DMS114 treated with DMSO at 0.1 percent for 48 hours (cell line): ENCODE measurements at regions not wholly inside any gene's neighbourhood (a gene's known extent, or its start where the extent isn't known, plus 50 kb on each side); places are given as distances from the start of the nearest gene placed in this dataset.

Experiments
- DNase-seq: peaks from one replicate; lab custom pipeline; 2025; ENCODE audit not compliant: unreplicated experiment; lab: John Stamatoyannopoulos, UW

DNA sequence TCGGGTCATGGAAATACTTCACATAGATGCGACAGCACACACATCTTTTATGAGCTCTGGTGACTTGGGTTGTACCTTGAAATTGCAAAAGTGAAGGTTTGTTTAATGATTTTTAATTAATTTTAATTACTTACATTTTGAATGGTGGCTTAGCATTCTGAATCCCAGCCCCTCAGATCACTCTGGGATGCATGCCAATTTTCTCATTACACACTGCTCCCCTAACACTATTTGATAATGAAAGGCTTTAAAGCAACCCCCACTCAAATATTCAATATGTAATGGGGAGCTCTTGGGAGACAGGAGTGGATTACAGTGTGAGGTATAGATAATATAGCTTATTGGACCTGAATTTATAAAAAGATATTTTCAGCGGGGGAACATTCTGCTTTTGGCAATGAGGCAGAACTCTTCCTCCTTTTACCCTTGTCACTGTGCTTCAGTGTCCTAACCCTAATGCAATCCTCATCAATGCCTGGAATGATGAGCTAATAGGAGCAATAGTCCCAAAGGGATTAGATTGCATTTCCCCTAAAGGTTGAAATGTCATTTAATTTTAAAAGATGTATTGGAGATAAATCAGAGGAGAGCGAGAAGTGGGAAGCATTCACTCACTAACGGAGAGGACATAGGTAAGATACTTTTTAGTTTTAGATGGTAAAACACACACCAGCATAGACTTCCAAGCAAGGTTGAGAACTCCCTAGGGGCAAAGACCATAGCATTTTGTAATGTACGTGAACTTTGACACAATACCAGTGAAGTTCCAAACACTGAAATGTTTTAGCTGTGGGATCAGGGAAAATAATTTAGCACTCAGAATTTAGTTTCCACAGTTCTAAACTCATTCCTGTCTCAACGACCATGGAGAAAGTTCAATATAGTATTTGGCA lies 384.1 kb upstream of the PLXNA2 start:
- no peak for DNase-seq

DNA sequence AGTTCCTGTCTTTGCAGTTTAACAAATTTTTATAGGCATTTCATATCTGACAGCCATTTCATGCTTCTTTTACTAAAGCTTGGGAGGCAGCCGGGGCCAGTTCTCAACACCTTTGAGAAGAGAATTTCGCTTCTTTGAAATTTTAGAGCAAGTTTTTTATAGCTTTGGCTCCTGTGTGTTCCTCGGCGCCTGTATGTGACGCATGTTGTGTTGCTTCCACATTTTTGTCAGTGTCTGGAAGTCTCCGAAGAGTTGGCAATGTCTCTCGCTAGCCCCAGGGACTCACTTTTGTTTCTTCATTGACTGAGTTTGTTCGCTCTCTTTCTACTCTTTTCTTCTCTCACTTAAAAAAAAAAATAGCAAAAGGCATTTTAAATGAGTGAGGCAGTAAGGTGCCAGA lies 386.9 kb upstream of the PLXNA2 start:
- no peak for DNase-seq

DNA sequence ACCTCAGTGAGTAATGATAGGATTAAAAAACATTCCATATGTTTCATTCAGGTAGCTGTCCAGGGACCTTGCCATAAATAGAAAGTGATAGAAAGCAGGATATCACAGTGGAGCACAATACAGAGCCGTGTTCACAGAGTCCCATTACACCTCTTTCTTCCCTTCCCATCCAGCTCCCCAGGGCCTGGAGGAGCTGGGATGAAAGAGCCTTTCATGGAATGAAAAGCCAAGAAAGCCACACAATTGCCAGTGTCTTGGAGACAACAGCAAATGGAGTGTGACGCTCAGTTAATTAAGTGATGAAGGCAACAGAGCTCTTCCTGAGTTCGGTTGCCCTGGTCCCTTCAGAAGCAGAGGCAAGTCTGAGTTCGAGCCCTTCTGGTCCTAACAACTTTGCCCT lies 387.3 kb upstream of the PLXNA2 start:
- no peak for DNase-seq

DNA sequence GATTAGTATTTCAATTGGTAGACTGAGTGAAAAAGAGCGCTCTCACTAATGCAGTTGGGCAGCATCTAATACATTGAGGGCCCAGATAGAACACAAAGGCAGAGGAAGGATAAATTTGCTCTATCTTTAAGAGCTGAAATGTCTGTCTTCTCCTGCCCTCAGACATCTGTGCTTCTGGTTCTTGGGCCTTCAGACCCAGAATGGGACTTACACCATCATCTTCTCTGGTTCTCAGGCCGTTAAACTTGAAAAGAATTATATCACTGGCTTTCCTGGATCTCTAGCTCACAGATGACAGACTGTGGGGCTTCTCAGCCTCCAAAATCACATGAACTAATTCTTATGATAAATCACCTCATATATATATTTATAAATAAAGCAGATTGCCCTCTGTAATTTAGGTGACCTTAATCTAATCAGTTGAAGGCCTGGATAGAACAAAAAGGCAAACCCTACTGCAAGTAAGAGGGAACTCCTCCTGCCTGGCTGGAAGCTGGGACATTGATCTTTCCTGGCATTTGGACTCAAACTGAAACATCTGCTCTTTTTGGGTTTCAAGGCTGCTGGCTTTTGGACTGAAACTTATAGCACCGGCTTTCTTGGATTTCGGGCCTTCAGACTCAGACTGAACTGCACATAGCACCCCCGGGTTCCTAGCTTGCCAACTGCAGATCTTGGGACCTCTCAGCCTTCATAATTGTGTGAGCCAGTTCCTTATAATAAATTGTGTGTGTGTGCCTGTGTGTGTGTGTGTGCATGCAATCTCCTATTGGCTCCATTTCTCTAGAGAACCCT lies 390.4 kb upstream of the PLXNA2 start:
- no peak for DNase-seq

DNA sequence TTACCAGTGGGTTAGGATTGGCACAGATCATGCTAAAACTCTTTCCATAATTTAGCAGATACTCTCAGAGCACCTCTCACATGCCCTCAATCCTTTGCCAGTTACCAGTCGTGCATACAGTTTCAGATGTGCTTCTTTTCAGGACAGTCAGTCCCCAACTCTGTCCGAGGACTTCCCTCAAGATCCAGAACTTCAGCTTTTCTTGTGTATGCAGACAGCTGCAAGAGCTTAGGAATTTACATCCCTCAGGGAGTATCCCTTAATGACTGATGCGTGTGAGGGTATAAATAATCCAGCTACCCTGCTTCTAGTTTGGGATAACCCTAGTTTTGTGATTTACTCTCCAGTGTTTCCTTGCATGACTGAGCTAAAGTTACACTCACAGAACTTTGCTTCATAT lies 393.0 kb upstream of the PLXNA2 start:
- DNase-seq = no peak

DNA sequence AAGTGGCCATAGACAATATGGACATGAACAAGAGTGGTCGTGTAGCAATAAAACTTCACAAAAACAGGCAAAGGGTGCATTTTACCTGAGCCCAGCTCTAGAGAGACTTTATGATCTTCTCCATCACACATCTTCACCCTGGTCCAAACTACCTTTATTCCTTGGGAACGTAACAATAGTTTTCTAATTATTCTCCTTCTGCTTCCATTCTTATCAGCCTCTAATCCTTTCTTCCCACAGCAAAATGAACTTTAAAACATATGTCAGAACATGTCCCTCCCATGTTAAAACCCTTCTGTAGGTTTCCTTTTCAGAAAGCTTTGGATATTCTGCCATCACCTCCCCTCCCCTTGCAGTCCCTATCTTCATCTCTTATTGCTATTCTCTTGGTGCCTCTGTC lies 395.2 kb upstream of the PLXNA2 start:
- no peak for DNase-seq

DNA sequence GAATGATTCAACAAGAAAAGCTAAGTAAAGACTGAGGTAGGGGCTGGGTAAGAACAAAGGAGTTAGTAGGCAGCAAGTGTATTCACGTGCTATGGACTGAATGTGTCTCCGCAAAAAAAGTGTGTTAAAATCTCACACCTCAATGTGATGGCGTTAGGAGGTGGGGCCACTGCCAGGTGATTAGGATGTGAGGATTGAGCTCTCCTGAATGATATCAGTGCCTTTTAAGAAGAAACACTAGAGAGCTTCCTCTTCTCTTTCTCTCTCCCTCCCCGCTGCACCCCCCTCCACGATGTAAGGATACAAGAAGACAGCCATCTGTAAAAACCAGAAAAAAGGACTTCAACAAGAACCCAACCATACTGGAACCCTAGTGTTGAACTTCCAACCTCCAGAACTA lies 396.1 kb upstream of the PLXNA2 start:
- DNase-seq = no peak

DNA sequence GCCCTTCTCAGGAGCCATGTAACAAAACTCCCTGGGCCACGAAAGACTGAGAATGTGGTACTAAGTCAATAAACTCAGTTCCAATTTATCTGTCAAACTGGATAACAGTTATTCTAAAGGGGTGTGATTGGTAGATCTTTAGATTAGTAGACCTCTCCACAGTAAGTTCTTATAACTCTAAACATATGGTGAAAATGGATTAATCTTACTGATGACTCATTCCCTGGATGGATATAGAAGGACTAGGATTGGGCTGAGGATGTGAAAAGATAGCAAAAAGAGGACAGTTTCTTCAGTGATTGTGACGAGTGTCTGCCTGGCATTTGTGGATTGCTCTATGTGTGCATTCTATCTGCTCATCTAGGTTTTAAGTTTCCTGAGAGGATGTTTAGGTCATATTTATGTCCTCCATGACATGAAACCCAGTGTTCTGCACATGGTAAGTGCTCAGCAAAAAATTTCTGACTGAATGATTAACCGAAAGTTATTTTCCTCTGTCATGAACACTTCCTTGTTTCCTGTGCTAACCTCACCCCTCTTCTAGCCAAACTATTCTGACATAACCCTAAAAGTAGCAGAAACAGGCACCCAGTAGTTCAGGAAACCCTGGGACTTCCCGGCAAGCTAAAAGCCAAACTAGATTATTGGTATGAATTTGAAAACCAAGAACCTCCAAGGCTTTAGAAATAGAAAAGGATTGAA lies 397.5 kb upstream of the PLXNA2 start:
- no peak for DNase-seq

DNA sequence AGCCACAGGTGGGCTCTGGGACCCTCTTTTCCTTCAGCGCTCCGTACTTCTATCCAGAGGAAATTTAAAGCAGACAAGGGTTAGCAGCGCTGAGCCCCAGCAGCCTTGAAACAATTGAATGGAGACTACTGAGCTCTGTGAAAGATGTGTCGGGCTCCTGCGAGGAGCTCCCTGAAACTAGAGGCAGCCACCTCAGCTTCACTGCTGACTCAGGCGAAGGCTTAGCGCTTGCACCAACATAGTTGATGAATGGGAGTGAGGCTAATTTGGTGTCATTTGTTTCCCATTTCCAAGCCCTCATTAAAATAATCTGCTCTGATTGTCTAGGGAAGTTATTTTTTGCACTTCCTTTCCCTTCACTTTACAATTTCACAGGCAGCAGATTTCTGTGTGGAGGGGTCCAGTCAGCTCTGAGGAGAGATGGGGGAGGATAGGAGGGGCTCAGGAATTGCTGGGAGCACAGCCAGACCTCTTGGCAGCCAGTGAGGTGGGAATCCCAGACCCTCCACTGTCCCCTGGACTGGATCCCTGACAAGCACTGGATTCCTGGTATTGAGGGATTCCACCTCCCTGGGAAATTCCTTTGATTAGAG lies 398.9 kb upstream of the PLXNA2 start:
- DNase-seq = no peak

DNA sequence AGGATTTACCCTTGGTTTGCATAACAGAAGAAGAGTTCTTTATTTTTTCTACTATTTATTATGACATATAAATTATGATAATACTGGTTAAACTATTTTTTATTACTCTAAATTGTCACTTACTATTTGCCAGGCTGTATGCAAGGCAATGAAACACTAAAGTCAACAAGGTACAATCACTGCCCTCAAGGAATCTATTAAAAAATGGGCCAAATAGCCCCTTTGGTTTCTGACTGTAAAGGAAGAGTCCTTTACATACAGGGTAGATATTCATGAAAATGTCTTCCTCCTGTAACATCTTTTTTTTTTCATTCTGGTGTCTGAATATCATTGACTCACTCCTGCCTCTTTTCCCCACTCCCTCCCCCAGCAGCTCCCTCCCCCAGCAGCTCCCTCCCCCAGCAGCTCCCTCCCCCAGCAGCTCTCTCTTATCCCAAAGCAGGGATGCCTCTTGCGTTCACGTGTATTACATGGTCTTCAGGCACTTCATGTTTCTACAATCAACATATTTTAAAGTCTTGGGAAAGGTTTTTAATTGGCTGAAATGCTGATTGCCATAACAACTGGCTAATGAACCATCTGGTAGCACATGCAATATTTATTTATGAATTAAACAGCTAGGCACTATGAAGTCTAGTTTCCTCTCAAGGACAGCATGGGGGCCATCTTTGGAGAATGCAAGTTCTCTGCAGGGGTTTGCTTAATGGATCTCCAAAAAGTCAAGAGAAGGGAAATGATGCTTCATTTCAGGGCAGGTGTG lies 400.4 kb upstream of the PLXNA2 start:
- no peak for DNase-seq

DNA sequence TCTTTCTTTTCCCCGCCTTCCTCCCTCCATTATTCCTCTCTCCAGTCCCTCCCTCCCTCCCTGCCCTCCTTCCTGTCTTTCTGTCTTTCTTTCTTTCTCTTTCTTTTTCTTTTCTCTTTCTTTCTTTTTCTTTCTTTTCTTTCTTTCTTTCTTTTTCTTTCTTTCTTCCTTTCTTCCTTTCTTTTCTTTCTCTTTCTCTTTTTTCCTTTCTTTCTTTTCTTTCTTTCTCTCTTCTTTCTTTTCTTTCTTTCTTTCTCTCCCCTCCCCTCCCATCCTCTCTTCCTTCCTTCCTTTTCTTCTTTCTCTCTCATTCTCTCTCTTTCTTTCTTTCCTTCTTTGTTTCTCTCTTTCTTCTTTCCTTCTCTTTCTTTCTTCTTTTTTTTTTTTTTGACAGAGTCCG lies 402.2 kb upstream of the PLXNA2 start:
- no peak for DNase-seq

DNA sequence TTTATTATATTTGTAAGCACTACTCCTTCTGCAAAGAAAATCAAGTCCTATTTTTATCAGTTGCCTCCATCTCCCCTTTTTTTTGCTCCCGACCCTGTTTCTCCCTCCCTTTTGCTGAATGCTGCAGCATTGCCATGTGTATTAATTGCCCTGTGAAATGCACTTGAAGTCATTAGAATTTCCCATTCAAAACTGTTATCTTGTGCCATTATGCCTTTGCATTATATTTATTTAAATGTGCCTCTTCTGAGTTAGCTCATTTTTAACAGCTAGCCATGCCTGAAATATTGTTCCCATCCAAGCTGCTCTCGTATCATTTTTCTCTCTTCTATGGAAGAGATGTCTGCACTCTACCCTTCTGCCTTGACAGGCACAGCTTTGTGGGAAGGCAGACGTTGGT lies 404.0 kb upstream of the PLXNA2 start:
- DNase-seq = no peak

DNA sequence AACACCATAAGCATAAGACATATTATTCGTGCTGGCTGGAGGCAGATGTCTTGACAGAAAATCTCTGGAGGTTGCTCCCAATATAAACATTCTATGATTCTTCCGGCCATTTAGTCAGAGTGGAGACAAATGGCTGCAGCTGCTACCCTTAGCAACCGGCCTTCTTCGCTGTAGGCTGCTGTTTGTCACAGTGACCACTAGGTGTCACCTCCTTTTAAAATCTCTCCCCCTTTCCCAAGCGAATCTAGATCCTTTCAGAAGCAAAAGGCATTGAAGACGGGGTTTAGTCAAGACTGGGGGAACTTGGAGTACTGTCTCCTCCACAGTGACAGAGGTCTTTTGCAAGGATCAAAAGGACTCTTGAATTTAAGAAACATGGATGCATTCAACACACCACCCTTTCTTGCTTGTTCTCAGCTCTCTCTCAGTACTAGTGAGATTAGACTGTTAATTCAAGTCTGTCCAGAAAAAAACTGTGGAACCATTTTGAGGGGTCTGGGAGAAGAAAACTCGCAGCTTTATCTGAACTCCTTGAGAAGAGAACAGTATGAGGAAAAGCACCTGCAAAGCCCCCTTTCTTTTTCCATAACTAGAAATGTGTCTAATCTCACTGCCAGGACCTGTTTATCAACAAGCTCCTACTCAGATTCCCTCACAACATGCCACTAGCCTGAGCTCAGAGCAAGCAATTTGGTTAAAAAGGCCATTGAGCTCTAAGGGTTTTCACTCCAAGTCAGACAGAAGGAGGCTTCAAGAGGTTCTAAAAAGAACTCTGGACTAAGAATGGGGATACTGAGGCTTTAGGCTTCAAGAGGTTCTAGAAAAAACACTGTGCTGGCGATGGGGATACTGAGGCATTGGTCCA lies 408.3 kb upstream of the PLXNA2 start:
- DNase-seq = peak; percentile 72

DNA sequence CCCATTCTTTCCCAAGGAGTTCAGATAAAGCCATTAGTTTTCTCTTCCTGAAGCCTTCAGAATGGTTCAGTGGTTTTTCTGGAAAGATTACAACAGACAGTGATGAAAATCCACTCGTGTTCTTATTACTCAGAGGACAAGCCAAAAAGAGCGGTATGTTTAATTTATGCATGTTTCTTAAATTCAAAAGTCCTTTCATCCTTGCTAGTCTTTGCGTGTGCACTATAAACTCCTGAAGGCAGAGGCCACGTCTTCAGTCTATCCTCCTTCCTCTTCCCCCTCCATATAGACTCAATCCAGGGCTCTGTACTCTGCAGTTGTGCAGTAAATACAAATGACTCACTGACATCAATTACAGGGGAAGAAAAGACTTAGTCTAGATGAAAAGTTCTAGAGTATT lies 409.2 kb upstream of the PLXNA2 start:
- no peak for DNase-seq

DNA sequence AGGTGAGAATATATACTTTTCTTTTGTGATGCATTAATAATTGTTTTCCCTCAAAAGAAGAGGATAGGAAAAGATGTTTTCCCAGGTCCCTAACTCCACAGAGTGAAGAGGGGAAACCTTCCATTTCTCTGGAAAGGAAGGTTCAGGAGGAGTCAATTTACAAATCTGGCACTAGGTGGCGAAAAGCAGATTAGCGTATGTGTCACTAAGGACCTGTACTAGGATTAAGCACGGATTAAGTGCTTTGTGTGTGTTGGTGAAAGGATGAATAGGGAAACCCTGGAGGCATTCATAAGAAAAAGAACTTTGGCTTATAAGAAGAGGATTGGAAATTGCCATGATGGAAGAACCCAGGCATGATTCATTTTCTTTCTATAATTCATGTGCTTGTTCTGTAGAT lies 410.1 kb upstream of the PLXNA2 start:
- DNase-seq = peak; percentile 22

DNA sequence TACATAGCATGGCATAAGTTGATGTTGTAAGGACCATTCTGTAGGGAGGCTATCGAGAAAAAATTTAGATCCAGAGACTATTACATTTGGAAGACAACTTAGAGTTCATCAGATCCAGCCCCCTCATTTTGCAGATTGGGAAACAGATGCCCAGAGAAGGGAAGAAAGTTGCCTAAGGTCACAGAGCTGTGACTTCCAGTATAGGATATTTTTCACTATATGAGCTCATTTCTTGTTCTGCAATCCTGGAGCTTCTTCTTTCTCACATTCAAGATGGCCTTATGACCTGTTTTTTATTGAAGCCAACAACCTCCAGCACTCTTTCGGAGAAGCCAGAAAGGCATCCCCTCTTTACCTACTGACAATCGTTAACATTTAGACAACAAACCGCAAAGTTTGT lies 421.8 kb upstream of the PLXNA2 start:
- no peak for DNase-seq

DNA sequence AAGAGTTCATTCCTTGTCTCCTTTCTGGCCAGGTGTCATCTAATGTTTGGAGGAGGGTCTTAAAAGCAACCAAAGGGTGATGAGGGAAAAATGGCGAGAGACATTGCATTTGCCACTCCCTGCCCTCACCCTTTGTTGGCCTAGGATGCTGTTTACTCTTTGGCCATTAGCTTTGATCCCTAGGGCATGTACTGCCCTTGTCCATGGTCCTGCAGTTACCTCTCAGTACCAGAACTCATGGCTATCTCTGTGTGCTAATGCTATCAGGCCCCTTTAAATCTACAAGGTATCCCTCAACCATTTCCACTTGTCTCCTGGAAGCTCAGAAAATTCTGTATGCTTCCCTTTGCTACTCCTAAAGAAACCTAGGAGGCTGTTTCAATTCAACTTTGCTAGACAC lies 424.8 kb upstream of the PLXNA2 start:
- no peak for DNase-seq

DNA sequence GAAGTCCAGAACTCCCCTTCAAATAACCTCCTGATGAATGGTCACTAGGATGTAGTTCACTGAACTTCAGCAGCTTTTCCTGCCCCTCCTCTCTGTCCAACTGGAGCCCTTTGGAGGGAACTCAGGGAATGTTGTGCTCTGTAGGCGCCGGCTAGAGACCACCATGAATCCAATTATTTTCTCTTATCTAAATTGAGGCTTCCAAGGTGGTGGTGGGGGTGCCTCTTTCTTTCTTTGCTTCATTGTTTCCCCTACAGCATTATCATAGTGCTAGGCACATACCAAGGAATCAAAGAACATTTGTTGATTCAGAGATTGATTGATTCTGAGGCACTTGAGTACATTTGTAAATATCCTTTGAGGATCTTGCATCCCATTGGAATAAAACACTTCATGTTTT lies 426.6 kb upstream of the PLXNA2 start:
- no peak for DNase-seq

DNA sequence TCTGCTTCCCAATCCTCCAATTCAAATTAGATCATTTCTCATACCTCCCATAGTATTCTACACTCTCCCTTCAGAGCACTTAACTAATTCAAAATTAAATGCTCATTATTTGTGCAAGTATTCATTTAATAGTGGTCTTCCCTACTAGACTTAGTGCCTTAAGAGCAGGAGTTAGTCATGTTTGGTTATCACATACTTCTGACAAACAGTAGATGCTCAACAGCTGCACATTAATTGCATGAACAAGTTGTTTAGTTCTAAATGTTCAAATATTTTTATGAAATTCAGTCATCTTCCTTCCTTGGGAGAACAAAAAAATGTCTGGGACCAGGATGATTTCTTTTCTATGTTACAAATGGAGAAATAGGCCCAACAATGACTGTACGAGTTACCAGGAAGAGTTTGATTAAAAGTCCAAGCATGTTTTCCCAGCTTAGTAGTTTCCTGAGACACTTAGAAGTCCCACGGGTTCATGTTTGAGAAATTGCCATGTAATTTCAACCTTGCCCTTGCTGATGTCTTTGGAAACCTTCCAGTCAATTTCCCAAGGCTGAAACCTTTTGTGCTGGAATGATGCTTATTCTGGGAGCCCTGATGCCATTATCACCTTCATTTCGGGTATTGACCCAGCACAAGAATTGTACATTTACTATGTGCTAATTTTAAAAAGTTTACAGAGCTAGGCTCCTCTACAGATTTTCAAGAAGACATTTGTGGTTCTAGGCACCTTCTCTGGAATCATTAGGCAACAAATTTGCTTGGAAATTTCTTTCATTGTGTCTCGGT lies 437.9 kb upstream of the PLXNA2 start:
- DNase-seq = no peak
